ENCODE measurements at regions not wholly inside any gene's neighbourhood (a gene's known extent, or its start where the extent isn't known, plus 50 kb on each side); places are given as distances from the start of the nearest gene placed in this dataset.
"Not testable (repeated sequence)": the region's sequence is repeated elsewhere in the genome, so short reads cannot be mapped to it uniquely, and the experiment has no call there.

- no peak overlapping the region for H3K27ac ChIP-seq
- TF ChIP-seq, protein P1, sequence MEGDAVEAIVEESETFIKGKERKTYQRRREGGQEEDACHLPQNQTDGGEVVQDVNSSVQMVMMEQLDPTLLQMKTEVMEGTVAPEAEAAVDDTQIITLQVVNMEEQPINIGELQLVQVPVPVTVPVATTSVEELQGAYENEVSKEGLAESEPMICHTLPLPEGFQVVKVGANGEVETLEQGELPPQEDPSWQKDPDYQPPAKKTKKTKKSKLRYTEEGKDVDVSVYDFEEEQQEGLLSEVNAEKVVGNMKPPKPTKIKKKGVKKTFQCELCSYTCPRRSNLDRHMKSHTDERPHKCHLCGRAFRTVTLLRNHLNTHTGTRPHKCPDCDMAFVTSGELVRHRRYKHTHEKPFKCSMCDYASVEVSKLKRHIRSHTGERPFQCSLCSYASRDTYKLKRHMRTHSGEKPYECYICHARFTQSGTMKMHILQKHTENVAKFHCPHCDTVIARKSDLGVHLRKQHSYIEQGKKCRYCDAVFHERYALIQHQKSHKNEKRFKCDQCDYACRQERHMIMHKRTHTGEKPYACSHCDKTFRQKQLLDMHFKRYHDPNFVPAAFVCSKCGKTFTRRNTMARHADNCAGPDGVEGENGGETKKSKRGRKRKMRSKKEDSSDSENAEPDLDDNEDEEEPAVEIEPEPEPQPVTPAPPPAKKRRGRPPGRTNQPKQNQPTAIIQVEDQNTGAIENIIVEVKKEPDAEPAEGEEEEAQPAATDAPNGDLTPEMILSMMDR (conservative IDR thresholded peaks at IDR 0.05): no peak
Observed at GRCh38 chr7:106570948-106571418, 90.0 kb downstream of the CCDC71L start.

DNA sequence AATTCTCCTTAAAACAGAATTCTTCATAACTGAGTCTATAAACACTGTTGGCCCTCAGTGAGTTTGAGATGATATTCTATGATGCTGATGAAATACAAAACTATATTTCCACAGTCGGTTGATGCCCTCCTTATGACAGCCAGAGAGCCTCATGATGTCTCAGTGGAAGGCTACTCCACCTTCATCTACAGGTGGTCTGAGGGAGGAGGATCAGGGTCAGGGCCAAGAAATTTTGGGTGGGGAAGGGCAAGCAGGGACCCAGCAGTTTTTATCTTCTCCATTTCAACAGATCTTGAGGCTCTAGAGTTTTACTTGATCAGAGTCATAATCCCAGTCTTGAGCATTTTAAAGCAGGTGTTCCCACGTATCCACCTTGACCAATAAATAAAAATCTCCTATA is 90.8 kb downstream of the CCDC71L start:
- TF ChIP-seq, protein P1 (conservative IDR thresholded peaks at IDR 0.05): no peak
- no peak overlapping the region for H3K27ac ChIP-seq

DNA sequence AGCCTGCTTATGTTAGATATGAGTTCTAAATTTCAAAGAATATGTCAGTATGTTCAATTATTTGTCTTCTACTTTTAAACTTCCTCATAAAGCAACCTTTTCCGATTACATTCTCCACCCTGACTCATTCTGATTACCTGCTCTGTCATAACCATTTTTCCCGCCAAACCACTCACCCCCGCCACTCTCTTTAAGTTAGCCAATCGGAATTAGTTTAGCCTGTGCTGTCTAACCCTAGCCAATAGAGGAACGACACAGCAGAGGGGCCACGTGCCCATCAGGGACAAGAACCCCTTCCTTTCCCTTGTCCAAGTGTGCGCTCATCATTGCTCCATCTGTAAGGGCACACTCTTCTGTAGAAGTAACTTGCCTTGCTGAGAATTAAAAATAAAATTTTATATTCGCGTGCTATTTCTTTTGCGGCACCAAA is 91.4 kb downstream of the CCDC71L start:
- TF ChIP-seq, protein P1 (conservative IDR thresholded peaks at IDR 0.05): no peak
- no peak overlapping the region; the same call in 1 of the 2 replicates for H3K27ac ChIP-seq

GRCh38 chr7:106568680-106569499 is 92.1 kb downstream of the CCDC71L start:
- TF ChIP-seq, protein P1 (conservative IDR thresholded peaks at IDR 0.05): no peak
- H3K27ac ChIP-seq: peak overlapping the region; percentile 1; the same call in 1 of the 2 replicates

- TF ChIP-seq, protein P1 (conservative IDR thresholded peaks at IDR 0.05): no peak
- H3K27ac ChIP-seq: peak overlapping the region; percentile 1; the same call in 1 of the 2 replicates
Observed at GRCh38 chr7:106568002-106568679, 92.8 kb downstream of the CCDC71L start.

DNA sequence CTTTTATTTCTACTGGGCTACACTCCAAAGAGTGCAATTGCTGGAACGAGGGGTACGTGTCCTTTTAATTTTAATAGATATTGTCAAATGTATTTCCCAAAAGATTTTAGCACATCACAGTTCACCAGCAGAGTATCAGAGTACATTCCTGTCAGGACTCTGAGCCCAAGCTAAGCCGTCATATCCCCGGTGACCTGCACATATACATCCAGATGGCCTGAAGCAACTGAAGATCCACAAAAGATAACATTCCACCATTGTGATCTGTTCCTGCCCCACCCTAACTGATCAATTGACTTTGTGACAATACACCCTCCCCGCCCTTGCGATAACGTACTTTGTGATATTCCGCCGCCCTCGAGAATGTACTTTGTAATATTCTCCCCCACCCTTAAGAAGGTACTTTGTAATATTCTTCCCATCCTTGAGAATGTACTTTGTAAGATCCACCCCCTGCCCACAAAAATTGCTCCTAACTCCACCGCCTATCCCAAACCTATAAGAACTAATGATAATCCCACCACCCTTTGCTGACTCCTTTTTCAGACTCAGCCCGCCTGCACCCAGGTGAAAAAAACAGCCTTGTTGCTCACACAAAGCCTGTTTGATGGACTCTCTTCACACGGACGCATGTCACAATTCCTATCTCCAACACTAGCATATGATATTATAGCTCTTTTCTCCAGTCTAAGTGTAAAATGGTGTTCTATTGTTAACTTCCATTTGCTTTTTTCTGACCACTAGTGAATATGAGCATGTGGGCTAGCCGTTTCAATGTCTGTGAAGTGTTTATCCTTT is 93.6 kb downstream of the CCDC71L start:
- not testable (repeated sequence) for H3K27ac ChIP-seq

DNA sequence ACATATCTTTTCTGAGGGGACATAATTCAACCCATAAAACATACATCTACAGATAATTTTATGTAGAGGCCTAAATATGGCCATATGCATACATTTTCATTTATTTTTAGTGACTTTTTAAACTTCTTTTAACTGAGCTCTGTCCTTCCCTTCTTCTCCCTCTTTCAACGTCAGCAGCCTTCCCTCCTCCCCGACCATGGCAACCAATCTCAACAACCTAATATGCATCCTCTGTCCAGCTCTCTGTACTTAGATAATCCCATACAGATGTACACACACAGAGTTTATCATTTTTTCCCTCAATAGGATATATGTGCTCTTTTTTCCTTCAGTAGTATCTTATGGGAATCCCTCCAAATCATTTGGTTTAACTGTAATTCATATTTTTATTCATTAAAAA is 94.3 kb downstream of the CCDC71L start:
- H3K27ac ChIP-seq: no peak overlapping the region
- TF ChIP-seq, protein P1 (conservative IDR thresholded peaks at IDR 0.05): no peak
